ENCODE measurements at regions not wholly inside any gene's neighbourhood (a gene's known extent, or its start where the extent isn't known, plus 50 kb on each side); places are given as distances from the start of the nearest gene placed in this dataset.
A peak's percentile ranks its signal among the peaks of the same experiment; 100 is the strongest.

- TF ChIP-seq EZH2 (IDR thresholded peaks at IDR 0.05; ENCODE audit: insufficient read depth, low read length) (no peak), CTCF (IDR thresholded peaks at IDR 0.05; ENCODE audit: insufficient read depth, low read depth, low read length) (no peak)
- Mint-ChIP-seq H3K4me1 (ENCODE audit: low read depth, unreplicated experiment) (peaks cover 23% of the 10 kb centered on the region), H3K36me3 (ENCODE audit: low read depth, unreplicated experiment) (no peaks in the 10 kb centered on the region), H3K9me3 (ENCODE audit: unreplicated experiment) (no peaks in the 10 kb centered on the region), H3K4me3 (ENCODE audit: unreplicated experiment) (no peak overlapping the region), H3K27ac (ENCODE audit: unreplicated experiment) (no peak overlapping the region), H3K27me3 (ENCODE audit: low read depth, unreplicated experiment) (no peaks in the 10 kb centered on the region)
- no peaks in the 10 kb centered on the region for H3K27me3 ChIP-seq (ENCODE audit: insufficient read depth, low read length)
- no peak overlapping the region for H3K4me3 ChIP-seq (ENCODE audit: insufficient read depth, low read depth, low read length)
- no peak overlapping the region for H2AFZ ChIP-seq (ENCODE audit: low read depth, low read length)
- H3K9me3 ChIP-seq (ENCODE audit: insufficient read depth, low read depth, low read length): no peaks in the 10 kb centered on the region
- no peaks in the 10 kb centered on the region for H3K36me3 ChIP-seq (ENCODE audit: insufficient read depth, low read length)
- no peak for DNase-seq (ENCODE audit: low read depth)
- no peak for FAIRE-seq
- no peaks in the 10 kb centered on the region for H3K79me2 ChIP-seq (ENCODE audit: insufficient read depth, low read length)
- H3K4me2 ChIP-seq (ENCODE audit: low read length): no peak overlapping the region
- no peaks in the 10 kb centered on the region for H3K4me1 ChIP-seq (ENCODE audit: insufficient read depth, low read length)
- H4K20me1 ChIP-seq (ENCODE audit: insufficient read depth, low read length): no peaks in the 10 kb centered on the region
- H3K9ac ChIP-seq (ENCODE audit: low read length): no peak overlapping the region
- no peak overlapping the region for H3K27ac ChIP-seq (ENCODE audit: low read depth, low read length)
These were observed 74.0 kb upstream of the MEF2C start for GRCh38 chr5:88957013-88957412.

- H4K20me1 ChIP-seq (ENCODE audit: insufficient read depth, low read length): no peaks in the 10 kb centered on the region
- FAIRE-seq: no peak
- no peak overlapping the region for H3K4me3 ChIP-seq (ENCODE audit: insufficient read depth, low read depth, low read length)
- TF ChIP-seq EZH2 (IDR thresholded peaks at IDR 0.05; ENCODE audit: insufficient read depth, low read length) (no peak), CTCF (IDR thresholded peaks at IDR 0.05; ENCODE audit: insufficient read depth, low read depth, low read length) (no peak)
- no peaks in the 10 kb centered on the region for H3K27me3 Mint-ChIP-seq (ENCODE audit: low read depth, unreplicated experiment)
- H3K9me3 ChIP-seq (ENCODE audit: insufficient read depth, low read depth, low read length): no peaks in the 10 kb centered on the region
- no peaks in the 10 kb centered on the region for H3K36me3 ChIP-seq (ENCODE audit: insufficient read depth, low read length)
- H3K36me3 Mint-ChIP-seq (ENCODE audit: low read depth, unreplicated experiment): no peaks in the 10 kb centered on the region
- no peaks in the 10 kb centered on the region for H3K27me3 ChIP-seq (ENCODE audit: insufficient read depth, low read length)
- H2AFZ ChIP-seq (ENCODE audit: low read depth, low read length): no peak overlapping the region
- H3K9ac ChIP-seq (ENCODE audit: low read length): no peak overlapping the region
- peaks cover 23% of the 10 kb centered on the region for H3K4me1 Mint-ChIP-seq (ENCODE audit: low read depth, unreplicated experiment)
- DNase-seq (ENCODE audit: low read depth): peak; percentile 27
- H3K4me3 Mint-ChIP-seq (ENCODE audit: unreplicated experiment): no peak overlapping the region
- H3K4me2 ChIP-seq (ENCODE audit: low read length): no peak overlapping the region
- no peak overlapping the region for H3K27ac ChIP-seq (ENCODE audit: low read depth, low read length)
- H3K79me2 ChIP-seq (ENCODE audit: insufficient read depth, low read length): no peaks in the 10 kb centered on the region
- no peaks in the 10 kb centered on the region for H3K9me3 Mint-ChIP-seq (ENCODE audit: unreplicated experiment)
- H3K4me1 ChIP-seq (ENCODE audit: insufficient read depth, low read length): no peaks in the 10 kb centered on the region
- peak overlapping the region; percentile 78 for H3K27ac Mint-ChIP-seq (ENCODE audit: unreplicated experiment)
These were observed 73.4 kb upstream of the MEF2C start for GRCh38 chr5:88956416-88956815.

- H3K36me3 Mint-ChIP-seq (ENCODE audit: low read depth, unreplicated experiment): no peaks in the 10 kb centered on the region
- no peaks in the 10 kb centered on the region for H3K9me3 Mint-ChIP-seq (ENCODE audit: unreplicated experiment)
- TF ChIP-seq CTCF (IDR thresholded peaks at IDR 0.05; ENCODE audit: insufficient read depth, low read depth, low read length): no peak
- no peak for TF ChIP-seq EZH2 (IDR thresholded peaks at IDR 0.05; ENCODE audit: insufficient read depth, low read length)
- no peak overlapping the region for H3K4me3 Mint-ChIP-seq (ENCODE audit: unreplicated experiment)
- FAIRE-seq: no peak
- Histone ChIP-seq H3K36me3 (ENCODE audit: insufficient read depth, low read length) (no peaks in the 10 kb centered on the region), H2AFZ (ENCODE audit: low read depth, low read length) (no peak overlapping the region), H4K20me1 (ENCODE audit: insufficient read depth, low read length) (no peaks in the 10 kb centered on the region), H3K9ac (ENCODE audit: low read length) (no peak overlapping the region), H3K27me3 (ENCODE audit: insufficient read depth, low read length) (no peaks in the 10 kb centered on the region), H3K27ac (ENCODE audit: low read depth, low read length) (no peak overlapping the region), H3K4me2 (ENCODE audit: low read length) (no peak overlapping the region), H3K4me1 (ENCODE audit: insufficient read depth, low read length) (no peaks in the 10 kb centered on the region), H3K79me2 (ENCODE audit: insufficient read depth, low read length) (no peaks in the 10 kb centered on the region), H3K4me3 (ENCODE audit: insufficient read depth, low read depth, low read length) (no peak overlapping the region), H3K9me3 (ENCODE audit: insufficient read depth, low read depth, low read length) (no peaks in the 10 kb centered on the region)
- no peaks in the 10 kb centered on the region for H3K27me3 Mint-ChIP-seq (ENCODE audit: low read depth, unreplicated experiment)
- H3K27ac Mint-ChIP-seq (ENCODE audit: unreplicated experiment): no peak overlapping the region
- peaks cover 23% of the 10 kb centered on the region for H3K4me1 Mint-ChIP-seq (ENCODE audit: low read depth, unreplicated experiment)
- no peak for DNase-seq (ENCODE audit: low read depth)
These were observed 72.4 kb upstream of the MEF2C start for GRCh38 chr5:88955403-88955802.
